NCI-H1436 (cell line): ENCODE measurements at regions not wholly inside any gene's neighbourhood (a gene's known extent, or its start where the extent isn't known, plus 50 kb on each side); places are given as distances from the start of the nearest gene placed in this dataset.
A peak's percentile ranks its signal among the peaks of the same experiment; 100 is the strongest.

Experiments used
- DNase-seq: peaks from one replicate; lab custom pipeline; 2025; lab: John Stamatoyannopoulos, UW

GRCh38 chr7:155972651-155973390 is 160.6 kb upstream of the SHH start:
- no peak for DNase-seq

- DNase-seq = no peak
Observed at GRCh38 chr7:155972247-155972646, 160.0 kb upstream of the SHH start.

GRCh38 chr7:155971180-155971770 is 159.0 kb upstream of the SHH start:
- no peak for DNase-seq

- DNase-seq = no peak
Observed at GRCh38 chr7:155969192-155969929, 157.1 kb upstream of the SHH start.

- no peak for DNase-seq
Observed at GRCh38 chr7:155965010-155965409, 152.7 kb upstream of the SHH start.

- no peak for DNase-seq
Observed at GRCh38 chr7:155964543-155964942, 152.3 kb upstream of the SHH start.

GRCh38 chr7:155963771-155964195 is 151.5 kb upstream of the SHH start:
- no peak for DNase-seq

DNA sequence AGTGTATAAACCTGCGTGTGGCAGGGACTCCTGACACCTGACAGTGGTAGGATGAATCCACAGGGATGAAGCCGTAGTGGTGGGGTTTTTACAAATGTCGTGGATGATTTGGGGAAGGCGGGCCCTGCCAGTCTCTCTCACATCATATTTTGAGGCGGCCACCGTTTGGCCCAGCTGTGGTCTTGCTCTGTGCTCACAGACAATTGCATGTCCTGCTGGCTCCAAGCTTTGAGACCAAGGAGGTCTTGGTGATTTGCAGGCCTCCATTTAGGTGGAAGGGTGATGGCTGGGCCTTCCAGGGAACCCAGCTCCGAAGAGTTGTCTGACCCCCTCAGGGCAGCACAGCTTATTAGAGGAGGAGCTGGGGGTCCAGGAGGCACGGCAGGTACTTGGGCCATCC is 151.1 kb upstream of the SHH start:
- DNase-seq = no peak

GRCh38 chr7:155962968-155963300 is 150.7 kb upstream of the SHH start:
- DNase-seq = no peak

DNA sequence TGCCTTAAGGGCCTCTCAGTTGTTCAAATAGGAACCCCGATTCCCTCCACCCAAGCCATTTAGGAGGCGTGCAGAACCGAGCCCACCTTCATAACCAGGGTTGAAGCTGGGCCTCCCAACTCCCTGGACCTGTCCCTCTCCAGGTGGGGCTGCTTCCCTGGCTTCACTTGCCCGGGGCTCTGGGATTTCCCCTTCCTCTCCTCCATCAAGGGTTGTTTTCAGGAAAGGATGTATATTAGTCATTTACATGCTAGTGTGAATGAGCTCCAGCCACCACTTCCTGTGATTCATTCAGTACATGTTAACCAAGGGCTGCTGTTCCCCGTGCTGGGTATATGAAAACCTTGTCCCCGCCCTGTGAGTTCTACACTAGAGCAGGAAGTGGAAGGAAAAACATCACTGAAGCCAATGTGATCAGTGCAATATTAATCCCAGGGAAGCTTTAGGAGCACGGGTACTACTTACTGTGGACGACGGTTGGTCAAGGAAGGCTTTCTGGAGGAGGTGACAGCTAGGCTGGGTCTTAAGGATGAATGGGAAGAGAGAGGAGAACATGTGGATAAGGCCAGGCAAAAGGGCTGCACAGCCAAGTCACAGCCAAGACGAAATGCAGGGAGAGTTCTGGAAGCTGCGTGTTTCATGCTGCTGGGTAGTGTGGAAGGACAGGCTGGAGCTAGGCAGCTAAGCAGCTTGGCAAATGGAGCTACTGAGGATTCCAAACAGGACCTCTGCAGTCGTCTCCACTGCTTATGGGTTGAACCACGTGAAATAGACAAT is 150.1 kb upstream of the SHH start:
- DNase-seq = no peak

- peak; percentile 24 for DNase-seq
Observed at GRCh38 chr7:155961241-155962190, 149.3 kb upstream of the SHH start.

DNA sequence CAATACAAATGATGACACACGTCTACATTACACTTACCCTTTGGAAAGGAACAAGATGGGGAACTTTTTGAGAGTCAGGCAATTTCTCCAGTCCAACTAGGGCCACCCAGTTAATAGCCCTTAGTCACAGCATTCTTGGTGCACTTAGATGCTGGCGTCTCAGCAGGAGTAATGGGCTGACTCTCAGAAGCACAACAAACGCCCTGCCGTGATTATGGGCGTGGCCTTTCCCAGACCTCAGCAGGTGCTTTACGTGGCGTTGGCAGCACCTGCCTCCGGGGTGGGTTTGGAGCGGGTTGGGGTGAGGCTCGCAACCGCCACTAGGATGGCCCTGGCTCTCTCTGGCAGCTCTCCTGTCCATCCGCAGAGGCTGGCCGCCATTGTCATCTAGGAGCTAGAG is 147.6 kb upstream of the SHH start:
- DNase-seq = peak; percentile 45

DNA sequence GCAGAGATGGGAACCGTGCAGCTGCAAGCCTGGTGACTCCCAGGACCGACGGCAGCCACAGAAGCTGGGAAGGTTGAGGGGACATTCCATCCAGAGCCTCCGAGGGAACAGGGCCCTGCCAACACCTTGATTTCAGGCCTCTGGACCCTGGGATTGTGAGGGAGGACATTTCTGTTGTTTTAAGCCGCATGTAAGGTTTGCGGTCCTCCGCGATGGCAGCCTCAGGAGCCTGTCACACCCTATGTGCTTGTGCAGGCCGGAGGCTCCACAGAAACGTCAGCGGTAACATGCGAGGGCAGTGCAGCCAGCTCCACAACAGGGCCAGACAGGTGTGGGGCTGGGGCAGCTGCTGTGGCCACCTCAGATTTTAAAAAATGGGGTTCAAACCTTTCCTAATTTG is 144.7 kb upstream of the SHH start:
- no peak for DNase-seq

DNA sequence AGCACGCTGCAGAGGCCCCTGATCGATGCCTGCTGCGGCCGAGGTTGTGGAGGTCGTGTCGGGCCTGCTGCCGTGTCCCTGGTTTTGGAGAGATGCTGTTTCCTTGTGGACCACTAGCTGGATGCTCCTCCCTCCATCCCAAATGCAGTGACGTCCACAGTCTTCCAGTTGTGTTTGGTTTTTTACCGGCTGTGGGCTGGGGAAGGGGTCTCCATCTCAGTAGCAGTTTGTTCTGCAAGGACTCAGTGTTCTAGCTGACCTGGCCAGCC is 143.0 kb upstream of the SHH start:
- DNase-seq = no peak

DNA sequence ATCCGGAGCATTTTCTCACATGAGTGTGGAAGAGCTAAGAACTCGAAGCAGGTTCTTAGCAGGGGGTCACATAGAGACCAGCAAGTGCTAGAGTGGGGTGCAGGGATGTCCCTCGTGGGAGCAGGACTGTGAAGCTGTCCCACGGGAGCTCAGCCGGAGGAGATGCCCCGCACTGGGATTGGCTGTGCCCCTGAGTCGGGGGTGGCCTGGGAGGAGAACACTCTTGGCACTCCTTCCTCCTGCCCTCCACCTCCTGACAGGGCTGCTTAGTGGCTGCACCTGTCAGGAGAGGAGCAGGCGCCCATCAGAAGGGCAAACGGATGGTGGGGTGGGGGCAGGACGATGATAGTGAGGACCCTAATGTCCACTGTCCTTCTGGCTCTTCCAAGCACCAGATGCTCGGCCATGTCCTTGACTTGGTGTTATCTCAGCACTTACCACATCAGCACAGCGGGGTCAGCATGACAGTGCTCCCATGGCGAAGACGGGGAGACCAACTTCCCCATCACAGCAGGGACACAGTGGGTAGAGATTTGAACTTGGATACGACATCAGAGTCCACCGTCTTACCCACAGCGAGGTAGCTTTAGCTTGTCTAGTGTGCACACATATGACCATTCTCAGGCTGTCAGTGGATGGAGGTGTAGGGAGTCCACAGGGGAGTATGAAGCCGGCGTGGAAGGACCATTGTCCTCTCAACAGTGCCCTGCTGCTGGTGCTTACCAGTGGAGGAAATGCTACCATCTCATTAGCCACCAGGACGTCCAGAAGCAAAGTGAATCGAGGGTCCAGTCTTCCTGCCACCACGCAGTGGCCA is 142.5 kb upstream of the SHH start:
- DNase-seq = no peak

GRCh38 chr7:155953781-155954549 is 141.7 kb upstream of the SHH start:
- no peak for DNase-seq

DNA sequence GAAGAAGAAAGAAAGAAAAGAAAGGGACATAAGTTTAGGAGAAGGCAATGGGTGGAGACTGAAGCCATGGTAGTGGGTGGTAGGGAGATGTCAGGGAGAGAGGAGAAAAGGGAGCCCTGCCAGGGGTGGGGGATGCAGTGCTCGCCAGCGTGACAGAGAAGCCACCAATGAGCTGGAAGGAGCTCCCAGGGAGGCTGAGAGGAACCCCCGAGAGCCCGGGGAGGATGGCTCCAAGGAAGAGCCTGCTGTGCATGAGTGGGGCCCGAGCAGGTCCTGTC is 141.2 kb upstream of the SHH start:
- DNase-seq = no peak

DNA sequence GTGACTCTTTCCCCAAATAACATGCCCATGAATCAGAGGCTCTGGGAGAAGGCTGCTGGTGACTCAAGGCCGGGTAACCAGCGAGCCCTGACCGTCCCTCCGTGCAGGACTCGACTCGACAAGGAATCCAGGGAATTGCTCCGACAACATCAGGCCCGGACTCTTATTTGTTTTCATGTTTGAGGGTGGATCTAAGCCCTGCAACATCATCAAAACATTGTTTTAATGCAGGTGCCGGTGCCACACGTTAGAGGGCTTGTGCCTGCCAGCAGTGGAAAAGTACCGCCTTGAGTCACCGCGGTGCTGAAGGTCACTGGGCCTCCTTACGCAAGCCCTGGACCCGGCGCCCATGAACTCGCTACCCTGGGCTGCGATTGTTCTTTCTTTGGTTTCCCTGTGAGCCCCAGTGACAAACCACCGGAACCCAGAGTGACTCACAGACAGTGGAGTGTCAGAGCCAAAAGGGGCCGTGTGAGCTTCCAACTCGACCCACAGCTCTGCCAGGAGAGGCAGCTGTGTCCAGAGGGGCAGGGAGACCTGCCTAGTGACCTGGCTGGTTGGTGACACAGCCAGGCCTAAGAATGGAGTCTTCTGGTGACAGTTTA is 139.4 kb upstream of the SHH start:
- DNase-seq = no peak

DNA sequence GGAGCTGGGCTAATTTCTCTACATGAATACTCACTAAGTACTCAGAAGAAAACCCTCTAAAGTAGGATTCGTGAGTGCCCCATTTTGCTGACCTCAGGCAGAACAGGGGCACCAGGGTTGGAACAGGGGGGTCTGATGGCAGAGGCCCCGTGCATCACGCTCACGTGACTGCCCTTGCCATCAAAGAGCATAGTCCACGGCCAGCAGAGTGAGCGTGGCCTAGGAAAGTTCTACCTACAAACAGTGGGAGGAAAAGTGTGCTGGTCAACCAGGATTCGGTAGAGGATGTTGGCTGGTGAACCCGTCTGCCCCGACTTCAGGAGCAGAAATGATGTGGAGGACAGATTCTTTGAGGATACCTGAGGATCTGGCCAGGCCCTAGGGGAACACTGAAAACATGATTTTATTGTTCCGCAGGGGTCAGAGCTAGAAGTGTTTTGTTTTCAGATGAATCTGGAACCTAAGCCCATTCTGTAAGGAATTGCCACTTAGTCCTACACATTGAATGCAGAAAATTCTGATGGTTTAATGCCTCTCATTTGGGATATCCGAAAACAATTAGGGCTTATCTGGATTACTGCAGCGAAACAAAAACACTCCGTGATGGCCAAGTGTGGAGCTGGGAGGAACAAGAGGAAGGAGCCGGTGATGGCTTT is 138.8 kb upstream of the SHH start:
- DNase-seq = no peak
